ENCODE measurements at regions not wholly inside any gene's neighbourhood (a gene's known extent, or its start where the extent isn't known, plus 50 kb on each side); places are given as distances from the start of the nearest gene placed in this dataset.

GRCh38 chr10:35887685-35888084 is 245.6 kb upstream of the FZD8 start (continued):
- no peak for TF ChIP-seq MAX (IDR thresholded peaks at IDR 0.05)
- no peak for TF ChIP-seq BACH1 (IDR thresholded peaks at IDR 0.05; ENCODE audit: low read length)
- TF ChIP-seq CBX8 (IDR thresholded peaks at IDR 0.05; ENCODE audit: borderline replicate concordance, low read depth, low read length): no peak
- TF ChIP-seq TEAD4 (IDR thresholded peaks at IDR 0.05; ENCODE audit: low read depth, low read length): no peak
- TF ChIP-seq SIN3A (conservative IDR thresholded peaks at IDR 0.05 in 1 of 2, IDR thresholded peaks at IDR 0.05 in 1 of 2; ENCODE audit: low read depth in 1 of 2, low read length in 2 of 2): no peak
